Fibroblast of upper back skin (primary cell): ENCODE measurements at regions not wholly inside any gene's neighbourhood (a gene's known extent, or its start where the extent isn't known, plus 50 kb on each side); places are given as distances from the start of the nearest gene placed in this dataset.
A peak's percentile ranks its signal among the peaks of the same experiment; 100 is the strongest.

Experiments used
- DNase-seq: peaks from one replicate; pipeline ENCODE4 v3.0.0-alpha.2; 2013

DNA sequence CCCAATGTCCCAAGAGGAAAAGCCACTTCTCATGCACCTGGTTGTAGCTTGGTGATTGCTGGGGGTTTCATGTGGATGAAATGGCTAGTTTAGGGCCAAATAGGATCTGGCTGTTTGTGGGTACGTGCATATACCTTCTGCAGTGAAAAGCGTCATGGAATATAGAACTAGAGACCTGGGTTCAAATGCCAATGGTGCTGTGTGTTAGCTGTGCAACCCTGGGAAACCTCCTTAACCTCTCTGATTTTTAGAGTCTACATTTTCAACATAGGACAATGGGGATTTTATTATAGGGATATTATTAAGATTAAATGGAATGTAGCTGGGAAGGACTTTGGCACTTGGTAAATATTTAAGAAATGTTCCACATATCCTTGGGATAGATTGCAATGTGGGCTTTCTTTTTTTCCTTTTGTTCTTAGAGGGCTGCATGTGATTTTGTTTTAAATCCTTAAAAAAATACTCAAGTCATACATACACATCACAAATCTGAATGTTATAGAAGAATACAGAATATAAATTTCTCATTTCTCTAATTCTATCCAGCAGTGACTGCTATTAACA, 112.6 kb upstream of the E2F8 start:
- DNase-seq = no peak

DNA sequence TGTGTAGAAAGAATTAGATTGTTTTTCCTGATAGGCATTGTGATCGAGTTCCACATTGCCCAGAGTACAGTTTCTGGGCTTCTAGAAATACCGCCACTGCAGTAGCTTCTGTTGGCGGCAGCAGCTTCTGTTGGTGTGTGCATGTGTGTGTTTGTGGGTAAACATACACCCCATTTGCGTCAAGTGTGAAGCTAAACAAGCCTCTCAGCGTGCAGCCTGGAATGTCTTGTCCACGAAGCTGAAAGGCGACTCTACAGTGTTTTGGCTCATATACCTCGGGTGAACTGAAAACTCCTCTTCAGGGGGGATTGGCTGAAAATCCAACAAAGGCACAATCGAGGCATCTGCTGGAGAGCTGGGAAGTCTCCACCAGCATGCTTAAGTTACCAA, 112.0 kb upstream of the E2F8 start:
- no peak for DNase-seq

DNA sequence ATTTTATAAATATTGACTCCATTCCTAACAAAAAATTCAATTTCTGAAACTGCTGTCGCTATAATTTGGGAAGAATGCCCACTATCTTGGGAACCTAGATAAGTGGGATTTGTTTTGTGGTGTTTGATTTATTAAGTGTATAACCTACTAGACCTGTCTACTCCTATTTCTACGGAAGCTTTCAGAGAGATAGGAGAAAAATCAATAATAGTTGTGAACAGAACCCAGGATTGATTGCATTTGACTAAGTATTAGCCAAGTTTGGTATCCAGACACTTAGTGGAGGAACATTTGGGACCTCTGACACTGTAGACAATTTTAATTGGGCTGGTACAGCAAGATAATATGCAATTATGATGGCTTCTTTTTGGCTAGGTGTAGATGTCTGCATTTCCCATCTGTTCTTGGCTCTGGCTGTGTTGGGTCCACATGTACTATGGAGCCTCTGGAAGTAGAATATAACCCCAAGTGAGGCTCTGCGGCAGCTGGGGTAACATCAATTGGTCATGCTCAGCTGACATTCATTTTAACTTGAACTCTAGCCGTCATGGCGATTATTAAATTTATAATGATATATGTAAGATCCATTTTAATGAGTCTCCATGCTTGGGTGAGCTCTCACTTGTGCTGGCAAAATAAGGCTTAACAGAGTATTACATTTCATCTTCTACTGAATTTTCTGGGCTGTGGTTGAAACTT, 111.5 kb upstream of the E2F8 start:
- DNase-seq = no peak

DNA sequence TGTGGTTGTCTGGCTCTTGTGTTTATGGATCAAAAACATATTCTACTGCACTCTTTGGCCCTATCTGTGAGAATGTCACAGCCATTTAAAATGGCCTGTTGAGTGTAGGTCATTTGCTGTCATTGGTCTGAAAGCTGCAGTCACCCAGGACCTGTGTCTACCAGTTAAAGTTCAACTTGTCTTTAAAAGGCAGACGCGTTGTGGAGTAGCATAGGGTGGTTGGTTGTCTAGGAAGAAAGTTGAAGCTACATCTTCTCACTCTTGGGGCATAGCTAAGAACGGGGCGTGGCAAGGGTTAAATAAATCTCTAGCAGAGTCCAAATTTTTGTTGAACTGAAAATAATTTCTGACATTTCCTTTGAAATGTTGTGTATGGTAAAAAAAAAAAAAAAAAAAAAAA, 110.7 kb upstream of the E2F8 start:
- DNase-seq = no peak

DNA sequence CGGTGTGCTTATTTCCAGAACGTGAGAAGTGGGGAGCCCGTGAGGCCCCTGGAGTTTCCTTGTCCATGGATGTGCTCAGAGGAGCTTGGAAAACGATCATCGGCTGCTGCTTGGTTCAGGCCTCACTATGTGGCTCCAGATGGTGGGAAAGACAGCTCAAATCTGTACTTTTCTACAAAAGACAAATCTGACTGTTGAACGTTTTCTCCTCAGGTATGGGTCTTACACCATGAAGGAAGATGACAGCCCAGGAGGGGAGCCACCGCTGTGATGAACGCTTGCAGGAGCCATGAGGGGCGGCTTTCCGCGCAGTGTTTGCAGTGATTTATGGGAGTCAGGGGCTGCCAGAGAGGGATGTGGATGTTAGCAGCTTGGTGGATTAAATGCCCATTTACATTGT, 109.4 kb upstream of the E2F8 start:
- no peak for DNase-seq

DNA sequence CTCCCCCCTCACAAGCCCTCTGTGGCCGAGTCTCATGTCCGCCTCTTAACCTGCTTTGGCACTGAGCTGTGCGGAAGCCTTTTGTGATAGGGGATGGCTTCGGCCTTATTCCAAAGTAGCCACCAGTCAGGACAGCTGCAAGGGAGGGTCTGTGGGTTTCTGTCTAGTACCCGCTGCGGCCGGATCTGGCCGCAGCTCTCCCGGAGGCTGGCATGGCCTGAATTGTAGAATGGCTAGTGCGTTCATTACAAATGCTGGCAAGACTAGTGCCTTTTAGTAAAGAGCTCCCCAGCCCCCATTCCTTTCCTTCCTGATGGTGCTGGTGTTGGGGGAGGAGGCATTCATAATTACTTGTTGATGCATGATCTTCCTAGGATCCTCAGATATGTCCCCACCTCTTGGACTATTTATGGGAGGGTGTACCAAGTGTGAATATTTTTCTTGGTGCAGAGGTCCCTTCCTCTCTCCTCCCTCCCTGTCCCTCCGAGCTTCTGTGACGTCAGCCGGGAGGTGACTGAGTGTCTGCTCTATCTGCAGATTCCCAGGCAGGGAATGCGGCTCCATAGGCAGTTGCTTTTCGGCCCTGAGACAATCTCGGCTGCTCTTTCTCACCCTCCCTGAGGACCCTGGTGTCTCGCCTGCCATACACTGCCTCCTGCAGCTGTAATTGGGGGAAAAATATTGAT, 108.7 kb upstream of the E2F8 start:
- DNase-seq = no peak

DNA sequence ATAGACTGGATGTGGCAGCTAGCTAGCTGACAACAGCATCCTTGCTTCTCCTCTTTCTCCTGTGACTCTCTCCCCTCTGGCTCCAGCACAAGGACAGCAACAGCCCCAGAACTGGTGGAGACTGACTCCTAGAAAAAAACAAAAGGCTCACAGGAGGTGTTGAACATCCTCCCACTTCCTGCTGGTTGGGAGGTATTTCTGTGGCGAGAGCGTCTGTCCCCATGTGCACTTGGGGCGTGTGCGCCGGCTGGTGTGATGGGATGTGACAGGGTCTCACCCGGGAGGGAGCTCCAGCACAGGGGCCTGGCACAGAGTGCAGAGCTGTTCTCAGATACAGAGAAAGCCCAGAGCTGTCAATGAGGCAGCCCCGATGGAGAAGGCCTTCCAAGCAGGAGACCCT, 107.2 kb upstream of the E2F8 start:
- DNase-seq = no peak

DNA sequence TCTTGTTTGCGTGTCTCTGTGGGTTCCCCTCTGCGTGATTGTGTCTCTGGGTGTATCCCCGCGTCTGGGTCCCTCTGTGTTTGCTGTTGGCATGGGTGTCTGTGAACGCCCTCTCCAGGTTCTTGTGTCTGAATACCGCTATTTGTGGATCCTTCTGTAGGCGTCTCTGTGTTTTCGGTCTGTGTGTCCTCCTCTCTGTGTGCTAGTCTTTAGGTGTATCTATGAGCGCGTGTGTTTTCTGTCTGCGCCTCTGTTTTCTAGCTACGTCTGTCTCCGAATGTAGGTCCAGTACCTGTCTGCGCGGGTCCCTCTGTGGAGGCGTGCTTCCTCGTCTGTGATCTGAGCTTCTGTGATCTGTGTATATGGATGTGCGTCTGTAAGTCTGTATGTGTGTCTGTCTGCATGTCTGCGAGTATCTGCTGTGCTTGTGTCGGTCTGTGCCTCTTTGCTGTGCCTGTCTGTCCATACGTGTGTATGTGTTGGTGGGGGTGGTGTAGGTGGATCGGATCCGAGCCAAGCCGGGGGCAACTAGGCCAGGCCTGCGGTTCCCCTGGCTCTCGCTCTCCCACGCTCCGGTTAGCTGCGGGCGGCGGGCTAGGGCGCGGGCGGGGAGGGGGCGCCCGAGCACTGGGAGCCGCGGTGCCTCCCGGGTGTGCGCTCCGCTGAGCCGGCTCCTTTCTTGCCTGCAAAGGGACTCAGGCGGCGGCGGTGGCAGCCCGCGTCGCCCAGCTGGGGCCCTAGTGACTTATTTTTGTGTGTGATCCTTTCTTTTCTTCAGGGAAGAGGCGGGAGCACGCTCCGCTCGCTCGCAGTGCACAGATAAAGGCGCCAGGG, 105.3 kb upstream of the E2F8 start:
- no peak for DNase-seq

DNA sequence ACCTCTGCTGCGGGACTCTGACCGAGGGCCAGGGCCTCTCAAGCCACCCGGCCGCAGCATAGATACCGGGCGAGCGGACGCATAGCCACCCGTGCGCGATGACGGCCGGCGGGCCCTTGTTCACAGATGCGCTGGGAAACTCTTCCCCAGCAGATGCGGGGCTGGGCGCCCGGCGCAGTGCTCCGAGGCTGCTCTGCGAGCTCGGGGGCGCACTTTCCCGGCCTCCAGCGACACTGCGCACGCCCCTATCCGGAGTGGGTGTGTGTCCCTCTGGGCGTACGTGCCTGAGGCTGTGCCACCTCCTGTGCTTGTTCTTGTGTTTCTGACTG, 104.7 kb upstream of the E2F8 start:
- no peak for DNase-seq

DNA sequence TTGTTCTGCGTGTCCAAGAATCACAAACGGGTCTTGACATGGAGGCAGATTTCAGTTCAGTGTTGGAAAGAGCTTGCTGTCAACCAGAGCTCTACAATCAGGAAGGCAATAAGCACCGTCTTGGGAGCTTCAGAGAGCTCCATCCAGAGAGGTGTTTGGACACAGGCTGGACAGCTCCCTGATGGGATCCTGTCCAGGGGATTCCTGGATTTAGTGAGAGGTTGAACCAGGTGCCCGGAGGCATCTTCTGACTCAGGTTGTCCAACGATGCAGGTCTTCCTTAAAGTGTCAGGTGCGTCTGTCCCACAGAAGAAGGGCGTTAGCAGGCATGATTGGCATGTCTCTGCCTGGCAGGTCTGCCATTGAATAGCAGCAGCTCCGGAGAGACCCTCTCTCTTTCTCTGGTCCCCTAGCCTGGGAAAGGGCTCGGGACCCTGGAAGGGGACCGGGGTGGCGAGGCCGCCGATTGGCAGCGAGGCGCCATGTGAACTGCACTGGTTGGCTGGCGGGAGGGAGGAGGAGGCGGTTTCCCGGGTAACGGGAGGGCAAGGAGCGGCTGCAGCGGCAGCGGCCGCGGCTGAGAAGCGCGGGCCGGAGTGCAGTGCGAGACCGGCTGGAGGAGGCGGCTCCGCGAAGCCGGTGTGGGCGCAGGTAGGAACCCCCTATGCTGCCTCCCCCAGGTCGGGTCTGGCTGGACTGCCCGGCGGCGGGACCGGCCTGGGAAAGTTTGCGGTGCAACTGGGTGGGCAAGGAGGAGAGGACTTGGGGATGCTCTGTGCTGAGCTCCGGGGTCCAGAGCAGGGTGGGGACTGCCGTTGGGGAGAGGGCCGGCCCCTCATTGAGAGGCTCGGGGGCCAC, 104.1 kb upstream of the E2F8 start:
- peak; percentile 47 for DNase-seq

DNA sequence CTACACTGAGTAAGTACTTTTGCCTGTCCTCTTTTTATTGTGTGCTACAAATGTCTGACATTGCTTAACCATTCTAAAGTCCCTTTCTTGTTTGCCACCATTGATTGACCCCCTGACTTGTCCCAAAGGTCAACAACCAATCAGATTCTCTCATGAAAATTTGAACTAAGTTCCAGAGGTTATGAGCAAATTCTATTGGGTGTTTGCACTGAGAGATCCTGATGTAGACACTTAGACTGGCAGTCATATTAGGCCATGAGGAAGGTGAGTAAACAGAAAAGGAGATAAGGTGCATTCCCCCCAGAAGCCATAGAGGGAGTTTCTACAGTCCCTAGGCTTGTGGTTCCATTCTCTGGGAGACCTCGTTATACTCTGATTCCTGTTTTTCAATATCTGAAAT, 101.3 kb upstream of the E2F8 start:
- DNase-seq = no peak

DNA sequence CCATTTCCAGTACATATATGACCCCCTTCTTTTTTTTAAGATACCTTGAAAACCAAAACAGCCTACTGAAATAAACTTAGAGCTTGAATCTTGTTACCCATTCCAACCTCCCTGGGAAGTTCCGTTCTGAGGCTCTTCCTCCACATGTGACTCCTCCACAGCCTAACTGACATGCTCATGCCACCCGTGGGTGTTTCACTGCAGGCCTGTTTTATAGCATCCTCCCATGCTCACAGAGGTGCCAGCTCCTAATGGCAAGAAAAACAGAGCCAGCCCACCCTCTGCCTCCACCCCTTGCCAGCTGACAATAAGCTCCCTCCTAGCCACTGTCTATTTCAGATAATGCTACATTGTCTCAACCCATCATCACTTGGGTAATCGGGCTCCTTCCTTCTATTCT, 97.6 kb upstream of the E2F8 start:
- DNase-seq = no peak

DNA sequence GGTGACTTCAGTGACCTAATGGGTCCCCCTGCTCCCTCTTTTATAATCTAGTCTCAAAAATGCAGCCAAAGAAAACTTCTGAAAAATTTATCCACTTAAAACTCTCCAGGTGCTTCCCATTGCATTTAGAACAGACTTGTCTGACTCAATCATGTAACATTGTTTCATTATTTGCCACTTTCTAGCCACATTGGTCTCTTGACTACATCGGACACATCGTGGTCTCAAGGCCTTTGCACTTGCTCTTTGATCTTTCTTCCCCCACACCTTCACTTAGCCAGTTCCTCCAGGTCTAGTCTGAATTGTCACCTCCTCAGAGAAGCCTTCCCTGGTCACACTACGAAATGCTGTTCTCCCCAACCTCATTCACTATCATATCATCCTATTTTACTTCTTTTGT, 97.0 kb upstream of the E2F8 start:
- no peak for DNase-seq

DNA sequence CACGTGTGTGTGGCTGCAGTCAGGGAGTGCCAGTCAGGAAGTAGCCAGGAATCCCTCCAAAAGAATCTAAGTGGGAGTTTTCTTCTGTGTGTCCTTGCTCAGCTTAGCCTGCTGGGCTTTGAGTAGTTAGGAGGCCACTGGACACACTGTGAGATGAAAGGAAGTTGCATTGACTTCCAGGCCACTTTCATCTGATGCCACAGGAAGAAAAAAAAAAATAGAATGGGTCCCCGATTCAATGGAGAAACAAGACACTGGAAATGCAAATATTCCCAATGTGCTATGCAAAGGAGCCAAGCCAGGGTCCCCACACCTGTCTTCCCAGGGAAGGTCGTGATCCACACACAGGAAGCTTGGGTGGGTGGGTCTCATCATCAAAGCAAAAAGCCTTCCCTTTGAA, 95.6 kb upstream of the E2F8 start:
- no peak for DNase-seq

DNA sequence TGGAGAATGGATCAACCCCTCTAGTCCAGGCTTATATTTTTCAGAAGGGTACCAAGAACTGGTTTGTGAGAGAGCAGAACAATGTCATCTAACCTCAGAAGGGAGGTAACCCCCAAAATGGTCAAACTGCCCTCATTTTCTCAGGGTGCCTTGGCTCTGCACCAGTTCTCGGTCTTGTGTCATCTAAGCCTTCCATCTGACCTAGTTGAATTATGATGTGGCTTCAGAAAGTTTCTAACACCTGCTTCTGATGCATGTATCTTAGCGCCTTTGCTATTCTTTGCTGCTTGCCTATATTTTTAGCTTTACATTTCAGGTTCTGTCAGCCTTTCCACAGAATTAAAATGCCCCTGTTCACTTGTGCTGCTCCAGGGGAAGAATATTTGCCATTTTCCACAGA, 91.7 kb upstream of the E2F8 start:
- no peak for DNase-seq

DNA sequence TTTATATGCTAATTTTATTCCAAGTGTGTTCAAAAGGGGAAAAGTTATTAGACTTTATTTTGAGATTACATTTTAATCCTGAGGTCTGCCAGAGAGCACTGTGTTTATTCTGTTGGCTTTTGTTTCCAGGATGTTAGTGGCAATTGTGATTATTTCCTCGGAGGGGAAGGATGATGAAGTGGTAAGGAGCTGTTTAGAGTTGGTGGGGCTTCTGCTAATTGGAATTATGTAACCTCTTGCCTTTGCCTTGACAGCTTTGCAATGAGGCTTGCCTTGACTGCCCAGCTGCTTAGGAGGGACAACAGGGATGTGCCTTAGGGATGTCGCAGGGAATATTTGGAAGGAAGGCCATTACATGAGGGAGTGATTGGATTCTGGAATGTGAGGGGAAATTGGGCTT, 89.7 kb upstream of the E2F8 start:
- DNase-seq = no peak

DNA sequence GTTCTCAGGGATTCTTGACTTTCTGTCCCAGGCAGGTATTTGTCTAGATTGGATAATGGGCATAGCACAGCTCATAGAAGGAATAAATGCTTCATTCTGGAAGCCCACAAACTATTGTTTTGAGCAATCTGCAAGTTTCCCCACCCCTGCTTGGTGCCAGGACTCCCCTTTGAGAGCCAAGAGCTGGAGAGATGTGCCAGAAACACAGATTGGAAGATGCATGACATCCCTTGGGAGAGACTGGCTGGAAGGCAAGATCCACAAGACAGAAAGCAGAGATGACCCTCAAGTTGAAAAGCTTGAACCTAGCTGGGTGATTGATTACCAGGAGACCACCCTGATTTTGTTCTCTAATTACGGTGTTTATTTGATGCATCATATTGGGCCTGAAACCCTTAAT, 89.2 kb upstream of the E2F8 start:
- DNase-seq = no peak

DNA sequence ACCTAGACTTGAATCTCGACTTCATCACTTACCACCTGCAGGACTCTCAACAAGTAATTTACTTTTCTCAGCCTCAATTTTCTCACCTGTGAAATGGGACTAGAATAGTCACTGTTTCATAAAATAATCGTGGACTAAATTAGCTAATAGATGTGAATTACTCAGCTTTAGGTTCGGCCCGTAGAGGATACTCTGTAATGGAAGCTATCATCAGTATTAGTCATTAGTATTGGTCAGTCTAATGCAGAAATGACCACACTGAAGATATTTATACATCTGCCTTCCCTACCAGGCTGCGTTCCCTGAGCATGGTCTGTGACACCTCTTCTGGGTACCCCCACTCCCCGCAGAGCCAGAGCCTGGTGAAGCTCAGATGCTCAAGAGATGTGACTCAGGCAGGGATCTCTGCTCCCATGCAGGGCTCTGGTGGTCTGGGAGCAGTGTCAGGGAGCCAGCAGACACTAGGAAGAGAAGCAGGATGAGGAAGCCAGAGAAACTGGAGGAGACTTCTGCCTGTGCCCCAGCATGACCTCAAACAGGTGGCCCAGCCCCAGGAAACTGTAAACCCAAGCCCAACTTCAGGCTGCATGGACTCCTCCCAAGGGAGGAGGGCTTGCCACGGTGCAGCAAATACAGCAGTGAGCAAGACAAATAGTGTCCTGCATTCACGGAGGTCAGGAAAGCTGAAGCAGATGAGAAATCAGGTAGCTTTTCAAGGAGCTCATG, 88.0 kb upstream of the E2F8 start:
- no peak for DNase-seq

DNA sequence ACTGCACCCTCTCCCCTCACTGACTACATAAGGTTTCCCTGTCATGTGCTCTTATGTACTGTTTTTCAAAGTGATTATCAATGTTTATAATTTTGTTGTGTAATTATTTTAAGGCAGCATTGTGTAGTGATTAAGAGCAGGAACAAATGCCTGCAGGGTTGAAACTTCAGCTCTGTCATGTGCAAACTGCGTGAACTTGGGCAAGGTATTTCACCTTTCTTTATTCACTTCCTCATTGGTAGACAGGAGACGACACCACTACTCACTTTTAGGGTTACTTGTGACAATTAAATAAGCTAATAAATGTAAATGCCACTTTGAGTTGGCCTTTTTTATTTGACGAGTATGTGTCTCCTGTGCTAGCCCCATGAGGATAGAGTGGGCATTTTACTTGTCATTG, 86.5 kb upstream of the E2F8 start:
- DNase-seq = no peak

DNA sequence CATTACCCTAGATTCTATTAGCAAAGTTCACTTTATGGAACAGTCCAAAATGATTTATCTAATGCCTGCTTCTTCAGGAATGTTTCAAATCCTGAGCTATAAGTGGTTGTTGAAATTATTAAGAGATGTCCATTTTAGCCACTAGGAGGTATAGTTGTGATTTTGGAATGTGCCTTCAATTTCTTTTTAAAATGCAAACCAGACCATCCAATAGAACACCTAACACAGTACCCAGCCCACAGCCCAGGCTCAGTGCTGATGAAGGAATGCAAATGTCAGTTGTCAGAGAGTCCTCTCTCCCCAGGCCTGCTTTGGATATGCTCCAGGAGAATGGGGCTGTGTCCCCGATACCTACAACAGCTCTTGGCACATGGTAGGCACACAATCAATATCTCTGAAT, 85.8 kb upstream of the E2F8 start:
- peak; percentile 54 for DNase-seq

DNA sequence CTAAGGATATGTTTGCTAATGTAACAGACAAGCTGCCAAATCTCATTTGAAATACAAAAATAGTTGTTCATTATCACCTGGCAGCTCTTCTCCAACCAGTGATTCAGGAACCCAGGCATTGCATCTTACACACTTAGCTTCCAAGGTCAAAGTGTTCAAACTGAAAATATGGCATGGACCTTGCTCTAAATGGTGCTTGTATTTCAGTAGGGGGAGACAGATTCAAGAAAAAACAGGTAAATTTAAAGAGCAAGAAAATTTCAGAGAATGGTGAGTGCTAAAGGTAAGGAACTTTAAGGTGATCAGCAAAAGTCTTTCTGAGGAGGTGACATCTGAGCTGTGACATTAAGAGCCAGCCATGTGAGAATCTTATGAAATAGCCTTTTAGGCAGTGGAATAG, 82.8 kb upstream of the E2F8 start:
- DNase-seq = no peak

DNA sequence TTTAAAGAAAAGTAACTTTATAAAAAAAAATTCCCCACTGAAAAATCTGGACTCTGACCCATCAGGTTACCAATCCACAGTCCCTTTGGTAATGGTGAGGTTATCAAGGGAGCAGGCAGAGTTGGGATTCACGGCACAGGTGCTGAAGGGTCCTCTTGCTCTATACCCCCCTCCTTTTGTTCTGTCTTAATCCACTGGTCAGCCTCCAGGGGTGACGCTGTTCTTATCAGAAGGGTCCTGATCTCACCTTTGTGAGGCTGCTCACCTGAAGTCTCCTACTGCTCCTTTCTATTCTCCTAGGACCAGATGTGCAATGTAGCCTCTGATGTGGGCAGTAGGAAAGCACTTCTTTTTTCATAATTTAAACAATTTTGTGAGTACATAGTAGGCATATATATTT, 80.6 kb upstream of the E2F8 start:
- no peak for DNase-seq
